ENCODE measurements at regions not wholly inside any gene's neighbourhood (a gene's known extent, or its start where the extent isn't known, plus 50 kb on each side); places are given as distances from the start of the nearest gene placed in this dataset.

DNA sequence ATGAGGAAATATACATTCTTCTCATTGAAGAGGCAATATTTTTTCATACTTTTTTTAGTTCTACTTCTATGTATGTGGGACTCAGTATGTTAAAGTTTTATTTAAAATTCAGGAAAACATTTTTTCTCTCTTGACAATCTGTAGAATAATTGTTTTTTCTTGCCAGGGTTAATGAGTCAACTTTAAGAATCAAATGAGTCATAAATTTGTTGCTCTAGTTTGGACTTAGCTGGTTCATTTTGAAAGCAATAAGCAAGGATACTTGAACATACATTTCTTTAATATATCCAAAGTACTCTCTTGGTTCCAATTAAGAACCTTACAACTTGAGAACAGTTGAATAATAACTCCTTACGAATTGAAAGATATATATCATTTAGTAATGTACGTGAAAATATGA, 1145.3 kb upstream of the B3GALT2 start:
- H3K4me1 ChIP-seq, result no peaks in the 10 kb centered on the region
- intact Hi-C loops (cut with DNase I), result no loop called here
- H3K36me3 ChIP-seq, result no peaks in the 10 kb centered on the region
- no peak overlapping the region for H3K27ac ChIP-seq
- H3K27me3 ChIP-seq, result no peaks in the 10 kb centered on the region
- 84 to 85% methylated on average over 2 of the region's 2 CpGs for WGBS, 2 donors
- H3K4me3 ChIP-seq (replicated peaks in 1 of 3), result no peak overlapping the region
- H3K9me3 ChIP-seq, result no peaks in the 10 kb centered on the region
- no peak for DNase-seq
- TF ChIP-seq POLR2A (IDR thresholded peaks at IDR 0.05), result no peak
- TF ChIP-seq, protein P1, sequence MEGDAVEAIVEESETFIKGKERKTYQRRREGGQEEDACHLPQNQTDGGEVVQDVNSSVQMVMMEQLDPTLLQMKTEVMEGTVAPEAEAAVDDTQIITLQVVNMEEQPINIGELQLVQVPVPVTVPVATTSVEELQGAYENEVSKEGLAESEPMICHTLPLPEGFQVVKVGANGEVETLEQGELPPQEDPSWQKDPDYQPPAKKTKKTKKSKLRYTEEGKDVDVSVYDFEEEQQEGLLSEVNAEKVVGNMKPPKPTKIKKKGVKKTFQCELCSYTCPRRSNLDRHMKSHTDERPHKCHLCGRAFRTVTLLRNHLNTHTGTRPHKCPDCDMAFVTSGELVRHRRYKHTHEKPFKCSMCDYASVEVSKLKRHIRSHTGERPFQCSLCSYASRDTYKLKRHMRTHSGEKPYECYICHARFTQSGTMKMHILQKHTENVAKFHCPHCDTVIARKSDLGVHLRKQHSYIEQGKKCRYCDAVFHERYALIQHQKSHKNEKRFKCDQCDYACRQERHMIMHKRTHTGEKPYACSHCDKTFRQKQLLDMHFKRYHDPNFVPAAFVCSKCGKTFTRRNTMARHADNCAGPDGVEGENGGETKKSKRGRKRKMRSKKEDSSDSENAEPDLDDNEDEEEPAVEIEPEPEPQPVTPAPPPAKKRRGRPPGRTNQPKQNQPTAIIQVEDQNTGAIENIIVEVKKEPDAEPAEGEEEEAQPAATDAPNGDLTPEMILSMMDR (IDR thresholded peaks at IDR 0.05), result no peak

DNA sequence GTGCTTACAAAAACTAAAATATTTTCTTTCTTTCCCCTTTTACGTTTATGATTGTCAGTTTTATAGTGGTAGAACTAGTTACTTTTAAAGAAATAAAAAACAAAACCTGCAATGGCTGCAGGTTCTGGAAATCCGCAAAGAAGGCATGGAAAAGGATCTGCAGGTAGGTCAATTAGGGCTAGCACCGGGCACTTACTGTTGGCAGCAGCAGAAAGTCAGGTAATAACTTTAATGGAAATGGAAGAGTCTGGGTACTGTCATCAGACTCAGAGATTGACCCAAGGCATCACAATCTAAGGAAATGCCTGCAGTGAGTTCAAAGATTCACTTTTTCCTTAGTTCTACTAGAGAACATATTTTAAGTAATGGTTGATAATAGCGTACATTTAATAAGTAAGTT, 1136.3 kb upstream of the B3GALT2 start:
- H3K9me3 ChIP-seq, result no peaks in the 10 kb centered on the region
- TF ChIP-seq POLR2A (IDR thresholded peaks at IDR 0.05), result no peak
- TF ChIP-seq, protein P1 (IDR thresholded peaks at IDR 0.05), result no peak
- no peak overlapping the region for H3K27ac ChIP-seq
- intact Hi-C loops (cut with DNase I), result no loop called here
- no peak overlapping the region for H3K4me3 ChIP-seq (replicated peaks in 1 of 3)
- H3K4me1 ChIP-seq, result no peaks in the 10 kb centered on the region
- DNase-seq, result no peak
- WGBS, 2 donors, result 85 to 87% methylated on average over 4 of the region's 4 CpGs
- no peaks in the 10 kb centered on the region for H3K36me3 ChIP-seq
- H3K27me3 ChIP-seq, result no peaks in the 10 kb centered on the region

DNA sequence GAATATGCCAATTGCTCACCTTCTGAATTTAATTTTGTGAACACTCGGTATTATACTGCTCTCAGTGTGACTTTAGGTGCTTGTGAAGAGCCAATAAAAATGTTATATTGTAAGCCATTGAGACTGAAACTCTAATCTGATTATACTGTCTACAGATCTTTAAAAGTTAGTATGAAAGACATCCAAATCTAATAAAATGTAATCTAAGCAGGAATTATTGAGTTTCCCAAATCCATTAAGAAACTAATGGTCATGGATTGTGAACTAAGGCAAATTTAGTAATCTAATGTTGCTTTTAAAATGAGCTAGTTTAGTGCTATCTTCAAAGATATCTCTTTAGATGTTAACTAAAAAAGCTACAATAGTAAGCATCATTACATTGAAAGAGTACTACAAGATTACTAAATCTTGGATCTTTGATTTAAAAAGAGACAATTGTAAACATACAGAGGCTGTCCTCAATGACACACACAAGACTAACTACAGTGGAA, 1132.4 kb upstream of the B3GALT2 start:
- Histone ChIP-seq H3K27me3 (no peaks in the 10 kb centered on the region), H3K36me3 (no peaks in the 10 kb centered on the region), H3K27ac (no peak overlapping the region), H3K4me1 (no peaks in the 10 kb centered on the region), H3K9me3 (no peaks in the 10 kb centered on the region), H3K4me3 (replicated peaks in 1 of 3) (no peak overlapping the region)
- no peak for DNase-seq
- intact Hi-C loops (cut with DNase I), result no loop called here
- TF ChIP-seq, protein P1 (IDR thresholded peaks at IDR 0.05), result no peak
- no peak for TF ChIP-seq POLR2A (IDR thresholded peaks at IDR 0.05)
- 76 to 85% methylated on average over 1 of the region's 1 CpG for WGBS, 2 donors

DNA sequence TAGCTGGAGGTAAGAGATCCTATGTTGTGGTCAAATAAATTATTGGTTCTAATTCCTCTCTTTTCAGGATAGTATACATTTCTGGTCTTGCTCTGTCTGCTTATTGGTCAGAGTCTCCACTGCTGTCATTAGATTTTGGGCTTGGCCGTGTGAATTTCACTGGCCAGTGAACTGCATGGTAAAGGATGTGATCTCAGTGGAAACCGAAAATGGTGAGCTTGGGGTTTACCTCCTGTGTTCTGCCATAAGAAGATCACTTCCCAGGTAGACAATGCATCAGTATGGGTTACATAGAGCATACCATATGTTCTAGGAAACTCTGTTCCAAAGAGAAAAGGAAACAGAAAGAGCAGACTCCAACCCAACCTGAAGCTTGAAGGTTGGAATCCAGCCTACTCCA, 1123.3 kb upstream of the B3GALT2 start:
- Histone ChIP-seq H3K4me1 (no peaks in the 10 kb centered on the region), H3K9me3 (no peaks in the 10 kb centered on the region), H3K27ac (no peak overlapping the region), H3K36me3 (no peaks in the 10 kb centered on the region), H3K4me3 (replicated peaks in 1 of 3) (no peak overlapping the region), H3K27me3 (no peaks in the 10 kb centered on the region)
- intact Hi-C loops (cut with DNase I), result no loop called here
- no peak for DNase-seq
- TF ChIP-seq, protein P1 (IDR thresholded peaks at IDR 0.05), result no peak
- TF ChIP-seq POLR2A (IDR thresholded peaks at IDR 0.05), result no peak
- 91 to 92% methylated on average over 2 of the region's 2 CpGs for WGBS, 2 donors

DNA sequence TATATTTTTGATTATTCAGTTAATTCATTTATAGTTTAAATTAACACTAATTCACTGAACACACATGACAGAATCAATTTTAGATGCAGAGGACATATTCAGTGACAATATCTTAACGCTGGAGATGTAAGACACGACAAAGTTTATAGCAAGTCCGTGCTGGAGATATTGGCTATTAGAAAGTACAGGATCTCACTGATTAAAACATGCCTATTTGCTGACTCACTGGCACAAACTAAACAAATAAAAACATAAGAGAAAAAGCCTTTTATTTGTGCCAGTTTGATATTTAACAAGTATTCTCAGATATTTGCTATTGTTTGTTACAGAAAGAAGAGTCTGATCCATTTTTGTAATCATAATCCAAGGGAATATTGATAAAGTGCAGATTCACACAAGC, 1122.9 kb upstream of the B3GALT2 start:
- intact Hi-C loops (cut with DNase I), result no loop called here
- 90 to 95% methylated on average over 3 of the region's 3 CpGs for WGBS, 2 donors
- Histone ChIP-seq H3K27me3 (no peaks in the 10 kb centered on the region), H3K4me1 (no peaks in the 10 kb centered on the region), H3K4me3 (replicated peaks in 1 of 3) (no peak overlapping the region), H3K27ac (no peak overlapping the region), H3K9me3 (no peaks in the 10 kb centered on the region), H3K36me3 (no peaks in the 10 kb centered on the region)
- TF ChIP-seq, protein P1 (IDR thresholded peaks at IDR 0.05), result no peak
- TF ChIP-seq POLR2A (IDR thresholded peaks at IDR 0.05), result no peak
- DNase-seq, result no peak

Data from thyroid gland (tissue), 4 donors.